Vagina (tissue), 2 donors: ENCODE measurements at regions not wholly inside any gene's neighbourhood (a gene's known extent, or its start where the extent isn't known, plus 50 kb on each side); places are given as distances from the start of the nearest gene placed in this dataset.

ENCODE experiments used
- DNase-seq, 2 donors: peaks; one replicate each; pipeline ENCODE4 v3.0.0-alpha.2; 2017; ENCODE audit errors: extremely low spot score in 2 of 2
- H3K27ac ChIP-seq: fragments of 200-600 bp; sonication (generic); one replicate; pipeline ENCODE4 v1.5.1; 2019
- H3K27me3 ChIP-seq: fragments of 200-600 bp; sonication (generic); one replicate; pipeline ENCODE4 v1.5.1; 2019
- H3K36me3 ChIP-seq, 2 donors: fragments of 200-600 bp; sonication (generic); one replicate each; pipeline ENCODE4 v1.5.1; 2017 to 2019
- H3K4me1 ChIP-seq: fragments of 200-600 bp; sonication (generic); one replicate; pipeline ENCODE4 v1.5.1; 2019
- H3K4me3 ChIP-seq, 2 donors: fragments of 200-600 bp; sonication (generic); 1 replicate in 1 of 2; 2 replicates in 1 of 2; pipeline ENCODE4 v1.5.1; 2016 to 2019
- H3K9me3 ChIP-seq: fragments of 200-600 bp; sonication (generic); one replicate; pipeline ENCODE4 v1.5.1; 2019
- CTCF ChIP-seq, 3 experiments: fragments of 450-650 bp in 2 of 3; fragments of 200-600 bp in 1 of 3; sonication (generic) in 1 of 3; IDR thresholded peaks; one replicate each; pipeline ENCODE4 v1.5.1; 2017 to 2019; ENCODE audit warnings: antibody characterized with exemption in 3 of 3, mild to moderate bottlenecking in 2 of 3, moderate library complexity in 2 of 3
- POLR2A ChIP-seq, 2 donors: fragments of 450-650 bp; IDR thresholded peaks; one replicate each; pipeline ENCODE4 v1.6.1; 2017; ENCODE audit warnings: antibody characterized with exemption in 2 of 2, mild to moderate bottlenecking in 2 of 2, moderate library complexity in 2 of 2
- POLR2AphosphoS5 ChIP-seq, 2 donors: sonication (generic); formaldehyde crosslinking; IDR thresholded peaks; one replicate each; pipeline ENCODE4 v1.9.0; 2017; ENCODE audit warnings: antibody characterized with exemption in 2 of 2, mild to moderate bottlenecking in 2 of 2, low read depth in 1 of 2; ENCODE audit not compliant: insufficient read depth in 1 of 2
- intact Hi-C: fragments of 100-400 bp; cut with DNase I; formaldehyde crosslinking; loops from one replicate; pipeline ENCODE4 v1.15.1; 2023

- no peaks in the 10 kb centered on the region for H3K27me3 ChIP-seq
- no peak for TF ChIP-seq POLR2AphosphoS5 (IDR thresholded peaks at IDR 0.05; ENCODE audit: insufficient read depth in 1 of 2, low read depth in 1 of 2)
- no peak for TF ChIP-seq CTCF (IDR thresholded peaks at IDR 0.05)
- intact Hi-C loops, result no loop called here
Observed at GRCh38 chr12:47023311-47023710, 56.1 kb upstream of the PCED1B start.

GRCh38 chr12:47023953-47024352 is 55.5 kb upstream of the PCED1B start:
- no peak for DNase-seq
- no peaks in the 10 kb centered on the region for H3K27me3 ChIP-seq
- no peaks in the 10 kb centered on the region for H3K4me1 ChIP-seq
- TF ChIP-seq POLR2AphosphoS5 (IDR thresholded peaks at IDR 0.05; ENCODE audit: insufficient read depth in 1 of 2, low read depth in 1 of 2) (no peak), POLR2A (IDR thresholded peaks at IDR 0.05) (no peak), CTCF (IDR thresholded peaks at IDR 0.05) (no peak)
- H3K36me3 ChIP-seq, result no peaks in the 10 kb centered on the region
- intact Hi-C loops, result no loop called here
- no peak overlapping the region for H3K4me3 ChIP-seq
- H3K27ac ChIP-seq, result no peak overlapping the region
- H3K9me3 ChIP-seq, result no peaks in the 10 kb centered on the region

More at GRCh38 chr12:47023311-47023710, 56.1 kb upstream of the PCED1B start:
- Histone ChIP-seq H3K4me1 (no peaks in the 10 kb centered on the region), H3K9me3 (no peaks in the 10 kb centered on the region), H3K36me3 (no peaks in the 10 kb centered on the region), H3K27ac (no peak overlapping the region), H3K4me3 (no peak overlapping the region)
- no peak for DNase-seq

- no peak overlapping the region for H3K27ac ChIP-seq
- no peaks in the 10 kb centered on the region for H3K36me3 ChIP-seq
- DNase-seq, result no peak
- no peaks in the 10 kb centered on the region for H3K4me1 ChIP-seq
- no peaks in the 10 kb centered on the region for H3K27me3 ChIP-seq
- intact Hi-C loops, result no loop called here
- TF ChIP-seq POLR2AphosphoS5 (IDR thresholded peaks at IDR 0.05; ENCODE audit: insufficient read depth in 1 of 2, low read depth in 1 of 2) (no peak), POLR2A (IDR thresholded peaks at IDR 0.05) (no peak), CTCF (IDR thresholded peaks at IDR 0.05) (no peak)
- no peaks in the 10 kb centered on the region for H3K9me3 ChIP-seq
- H3K4me3 ChIP-seq, result no peak overlapping the region
Observed at GRCh38 chr12:47024463-47024862, 55.0 kb upstream of the PCED1B start.

- TF ChIP-seq POLR2A (IDR thresholded peaks at IDR 0.05) (no peak), POLR2AphosphoS5 (IDR thresholded peaks at IDR 0.05; ENCODE audit: insufficient read depth in 1 of 2, low read depth in 1 of 2) (no peak), CTCF (IDR thresholded peaks at IDR 0.05) (no peak)
- Histone ChIP-seq H3K9me3 (no peaks in the 10 kb centered on the region), H3K4me1 (no peaks in the 10 kb centered on the region), H3K4me3 (no peak overlapping the region), H3K36me3 (no peaks in the 10 kb centered on the region), H3K27me3 (no peaks in the 10 kb centered on the region), H3K27ac (no peak overlapping the region)
- intact Hi-C loops, result no loop called here
- no peak for DNase-seq
Observed at GRCh38 chr12:47025349-47025748, 54.1 kb upstream of the PCED1B start.

GRCh38 chr12:47025798-47026197 is 53.6 kb upstream of the PCED1B start:
- intact Hi-C loops, result no loop called here
- Histone ChIP-seq H3K27ac (no peak overlapping the region), H3K9me3 (no peaks in the 10 kb centered on the region), H3K36me3 (no peaks in the 10 kb centered on the region), H3K4me3 (no peak overlapping the region), H3K4me1 (no peaks in the 10 kb centered on the region), H3K27me3 (no peaks in the 10 kb centered on the region)
- DNase-seq, result no peak
- TF ChIP-seq CTCF (IDR thresholded peaks at IDR 0.05) (no peak), POLR2A (IDR thresholded peaks at IDR 0.05) (no peak), POLR2AphosphoS5 (IDR thresholded peaks at IDR 0.05; ENCODE audit: insufficient read depth in 1 of 2, low read depth in 1 of 2) (no peak)
